ENCODE measurements at regions not wholly inside any gene's neighbourhood (a gene's known extent, or its start where the extent isn't known, plus 50 kb on each side); places are given as distances from the start of the nearest gene placed in this dataset.

DNA sequence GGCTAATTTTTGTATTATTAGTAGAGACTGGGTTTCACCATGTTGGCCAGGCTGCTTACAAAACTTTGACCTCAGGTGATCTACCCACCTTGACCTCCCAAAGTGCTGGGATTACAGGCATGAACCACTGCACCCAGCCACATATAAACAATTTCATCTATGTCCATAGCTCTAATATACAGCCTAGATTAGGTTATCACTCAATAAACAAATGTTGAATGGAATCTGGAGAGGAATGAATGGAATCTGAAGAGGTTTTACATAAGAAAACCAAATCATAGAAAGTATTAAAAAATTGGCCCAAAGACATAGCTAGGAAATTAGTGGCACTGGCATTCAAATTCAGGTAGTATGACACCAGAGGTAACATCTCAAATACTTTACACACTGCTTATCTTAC lies 1401.4 kb upstream of the TENM4 start:
- TF ChIP-seq, protein P1, sequence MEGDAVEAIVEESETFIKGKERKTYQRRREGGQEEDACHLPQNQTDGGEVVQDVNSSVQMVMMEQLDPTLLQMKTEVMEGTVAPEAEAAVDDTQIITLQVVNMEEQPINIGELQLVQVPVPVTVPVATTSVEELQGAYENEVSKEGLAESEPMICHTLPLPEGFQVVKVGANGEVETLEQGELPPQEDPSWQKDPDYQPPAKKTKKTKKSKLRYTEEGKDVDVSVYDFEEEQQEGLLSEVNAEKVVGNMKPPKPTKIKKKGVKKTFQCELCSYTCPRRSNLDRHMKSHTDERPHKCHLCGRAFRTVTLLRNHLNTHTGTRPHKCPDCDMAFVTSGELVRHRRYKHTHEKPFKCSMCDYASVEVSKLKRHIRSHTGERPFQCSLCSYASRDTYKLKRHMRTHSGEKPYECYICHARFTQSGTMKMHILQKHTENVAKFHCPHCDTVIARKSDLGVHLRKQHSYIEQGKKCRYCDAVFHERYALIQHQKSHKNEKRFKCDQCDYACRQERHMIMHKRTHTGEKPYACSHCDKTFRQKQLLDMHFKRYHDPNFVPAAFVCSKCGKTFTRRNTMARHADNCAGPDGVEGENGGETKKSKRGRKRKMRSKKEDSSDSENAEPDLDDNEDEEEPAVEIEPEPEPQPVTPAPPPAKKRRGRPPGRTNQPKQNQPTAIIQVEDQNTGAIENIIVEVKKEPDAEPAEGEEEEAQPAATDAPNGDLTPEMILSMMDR (IDR thresholded peaks at IDR 0.05): no peak
- TF ChIP-seq POLR2AphosphoS5 (IDR thresholded peaks at IDR 0.05): no peak

Data from sigmoid colon (tissue), 4 donors.